ENCODE measurements at regions not wholly inside any gene's neighbourhood (a gene's known extent, or its start where the extent isn't known, plus 50 kb on each side); places are given as distances from the start of the nearest gene placed in this dataset.

DNA sequence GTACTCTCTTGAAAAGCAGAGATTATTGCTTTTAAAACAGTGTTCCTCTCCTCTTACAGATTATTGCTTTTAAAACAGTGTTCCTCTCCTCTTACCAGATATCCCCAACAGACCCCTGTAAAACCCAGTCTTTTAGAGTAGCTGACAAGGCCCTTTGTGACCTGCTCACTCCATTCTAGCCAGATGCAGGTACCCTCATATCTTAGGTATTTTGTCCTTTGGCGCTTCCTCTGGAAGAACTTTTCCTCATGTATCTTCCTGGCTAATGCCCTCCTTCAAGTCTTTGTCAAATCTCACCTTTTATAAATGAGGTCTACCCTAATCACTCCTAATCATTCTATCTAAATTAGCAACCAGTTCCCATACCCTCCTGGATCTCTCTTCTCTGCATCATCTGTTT, 536.0 kb downstream of the BTBD3 start:
- TF ChIP-seq, protein P1, sequence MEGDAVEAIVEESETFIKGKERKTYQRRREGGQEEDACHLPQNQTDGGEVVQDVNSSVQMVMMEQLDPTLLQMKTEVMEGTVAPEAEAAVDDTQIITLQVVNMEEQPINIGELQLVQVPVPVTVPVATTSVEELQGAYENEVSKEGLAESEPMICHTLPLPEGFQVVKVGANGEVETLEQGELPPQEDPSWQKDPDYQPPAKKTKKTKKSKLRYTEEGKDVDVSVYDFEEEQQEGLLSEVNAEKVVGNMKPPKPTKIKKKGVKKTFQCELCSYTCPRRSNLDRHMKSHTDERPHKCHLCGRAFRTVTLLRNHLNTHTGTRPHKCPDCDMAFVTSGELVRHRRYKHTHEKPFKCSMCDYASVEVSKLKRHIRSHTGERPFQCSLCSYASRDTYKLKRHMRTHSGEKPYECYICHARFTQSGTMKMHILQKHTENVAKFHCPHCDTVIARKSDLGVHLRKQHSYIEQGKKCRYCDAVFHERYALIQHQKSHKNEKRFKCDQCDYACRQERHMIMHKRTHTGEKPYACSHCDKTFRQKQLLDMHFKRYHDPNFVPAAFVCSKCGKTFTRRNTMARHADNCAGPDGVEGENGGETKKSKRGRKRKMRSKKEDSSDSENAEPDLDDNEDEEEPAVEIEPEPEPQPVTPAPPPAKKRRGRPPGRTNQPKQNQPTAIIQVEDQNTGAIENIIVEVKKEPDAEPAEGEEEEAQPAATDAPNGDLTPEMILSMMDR (IDR thresholded peaks at IDR 0.05), result no peak
- no peak for TF ChIP-seq EZH2 (IDR thresholded peaks at IDR 0.05; ENCODE audit: borderline replicate concordance, insufficient read depth, low read depth, low read length, poor library complexity, severe bottlenecking)

All from B cell (primary cell).